ENCODE measurements at regions not wholly inside any gene's neighbourhood (a gene's known extent, or its start where the extent isn't known, plus 50 kb on each side); places are given as distances from the start of the nearest gene placed in this dataset.

DNA sequence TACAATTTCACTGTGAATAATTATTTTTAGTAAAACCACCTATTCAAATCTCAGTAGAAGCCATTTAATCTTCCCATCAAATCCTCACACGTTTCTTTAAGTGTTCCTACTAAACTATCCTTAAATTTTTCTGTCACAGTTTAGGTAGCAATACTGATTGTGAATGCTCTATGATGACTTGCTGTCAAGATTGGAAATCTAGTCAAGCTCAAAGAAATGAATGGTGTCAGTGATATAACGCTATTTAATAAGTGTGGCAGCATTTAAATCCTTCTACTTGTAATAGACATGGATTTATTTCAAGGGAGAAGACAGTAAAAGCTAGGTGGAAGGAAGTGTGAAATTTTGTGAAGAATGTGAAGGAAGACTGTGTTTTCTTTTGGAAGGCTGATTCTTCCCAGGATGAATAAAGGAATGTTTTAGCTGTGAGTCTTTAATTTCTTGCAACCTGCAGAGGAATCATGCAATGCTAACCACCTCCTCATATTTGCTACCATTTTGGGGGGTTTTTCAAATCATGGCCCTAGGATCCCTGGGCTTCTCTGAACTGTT lies 936.7 kb upstream of the NEGR1 start:
- 80% methylated on average over 1 of the region's 2 CpGs for WGBS (ENCODE audit: insufficient coverage)
- Histone ChIP-seq H3K4me3 (replicated peaks in 1 of 3; ENCODE audit: low read depth in 2 of 3, low read length in 3 of 3) (no peak overlapping the region), H4K20me1 (ENCODE audit: insufficient read depth, low read length) (no peaks in the 10 kb centered on the region), H3K36me3 (replicated peaks in 1 of 2; ENCODE audit: control insufficient read depth in 1 of 2, insufficient read depth in 2 of 2, low read length in 2 of 2) (no peaks in the 10 kb centered on the region), H3K27me3 (ENCODE audit: control insufficient read depth in 2 of 2, insufficient read depth in 2 of 2, low read length in 2 of 2) (no peaks in the 10 kb centered on the region), H3K4me1 (ENCODE audit: control insufficient read depth in 1 of 2, insufficient read depth in 2 of 2, low read length in 2 of 2) (no peaks in the 10 kb centered on the region), H2AFZ (ENCODE audit: insufficient read depth, low read depth, low read length, poor library complexity, severe bottlenecking) (no peak overlapping the region), H3K9ac (ENCODE audit: insufficient read depth, low read length, poor library complexity, severe bottlenecking) (no peak overlapping the region), H3K79me2 (ENCODE audit: insufficient read depth, low read length) (no peaks in the 10 kb centered on the region), H3K9me3 (replicated peaks in 1 of 2; ENCODE audit: control insufficient read depth in 1 of 2, insufficient read depth in 1 of 2, low read length in 2 of 2) (peaks cover 19 to 23% of the 10 kb centered on the region in 2 donors), H3K4me2 (replicated peaks; ENCODE audit: extremely low read depth, low read length, poor library complexity, severe bottlenecking) (no peak overlapping the region), H3K27ac (ENCODE audit: low read depth in 1 of 2, low read length in 2 of 2) (no peak overlapping the region)
- Mint-ChIP-seq H3K4me1 (no peaks in the 10 kb centered on the region), H3K27me3 (ENCODE audit: low read depth in 3 of 3) (no peaks in the 10 kb centered on the region), H3K36me3 (no peaks in the 10 kb centered on the region), H3K4me3 (no peak overlapping the region), H3K9me3 (peaks cover 2 to 28% (median 12%) of the 10 kb centered on the region in 7 donors), H3K27ac (no peak overlapping the region)
- TF ChIP-seq, protein P1, sequence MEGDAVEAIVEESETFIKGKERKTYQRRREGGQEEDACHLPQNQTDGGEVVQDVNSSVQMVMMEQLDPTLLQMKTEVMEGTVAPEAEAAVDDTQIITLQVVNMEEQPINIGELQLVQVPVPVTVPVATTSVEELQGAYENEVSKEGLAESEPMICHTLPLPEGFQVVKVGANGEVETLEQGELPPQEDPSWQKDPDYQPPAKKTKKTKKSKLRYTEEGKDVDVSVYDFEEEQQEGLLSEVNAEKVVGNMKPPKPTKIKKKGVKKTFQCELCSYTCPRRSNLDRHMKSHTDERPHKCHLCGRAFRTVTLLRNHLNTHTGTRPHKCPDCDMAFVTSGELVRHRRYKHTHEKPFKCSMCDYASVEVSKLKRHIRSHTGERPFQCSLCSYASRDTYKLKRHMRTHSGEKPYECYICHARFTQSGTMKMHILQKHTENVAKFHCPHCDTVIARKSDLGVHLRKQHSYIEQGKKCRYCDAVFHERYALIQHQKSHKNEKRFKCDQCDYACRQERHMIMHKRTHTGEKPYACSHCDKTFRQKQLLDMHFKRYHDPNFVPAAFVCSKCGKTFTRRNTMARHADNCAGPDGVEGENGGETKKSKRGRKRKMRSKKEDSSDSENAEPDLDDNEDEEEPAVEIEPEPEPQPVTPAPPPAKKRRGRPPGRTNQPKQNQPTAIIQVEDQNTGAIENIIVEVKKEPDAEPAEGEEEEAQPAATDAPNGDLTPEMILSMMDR (IDR thresholded peaks at IDR 0.05), result no peak
- intact Hi-C loops (cut with micrococcal nuclease), result no loop called here
- no peak for DNase-seq

GRCh38 chr1:73205294-73205973 lies 923.1 kb upstream of the NEGR1 start:
- Histone ChIP-seq H3K79me2 (ENCODE audit: insufficient read depth, low read length) (no peaks in the 10 kb centered on the region), H3K9me3 (replicated peaks in 1 of 2; ENCODE audit: control insufficient read depth in 1 of 2, insufficient read depth in 1 of 2, low read length in 2 of 2) (peaks cover 6 to 10% of the 10 kb centered on the region in 2 donors)

More at GRCh38 chr1:73205294-73205973, 923.1 kb upstream of the NEGR1 start:
- peaks cover 0 to 2% (median 1%) of the 10 kb centered on the region in 3 donors for H3K27me3 Mint-ChIP-seq (ENCODE audit: low read depth in 3 of 3)
- no peaks in the 10 kb centered on the region for H3K4me1 ChIP-seq (ENCODE audit: control insufficient read depth in 1 of 2, insufficient read depth in 2 of 2, low read length in 2 of 2)
- no peak overlapping the region for H3K4me3 Mint-ChIP-seq
- H3K36me3 Mint-ChIP-seq, result no peaks in the 10 kb centered on the region
- DNase-seq, result no peak
- no peak overlapping the region for H3K4me2 ChIP-seq (replicated peaks; ENCODE audit: extremely low read depth, low read length, poor library complexity, severe bottlenecking)
- no peaks in the 10 kb centered on the region for H3K36me3 ChIP-seq (replicated peaks in 1 of 2; ENCODE audit: control insufficient read depth in 1 of 2, insufficient read depth in 2 of 2, low read length in 2 of 2)
- no peak overlapping the region for H3K27ac Mint-ChIP-seq
- intact Hi-C loops (cut with micrococcal nuclease), result no loop called here
- no peaks in the 10 kb centered on the region for H3K27me3 ChIP-seq (ENCODE audit: control insufficient read depth in 2 of 2, insufficient read depth in 2 of 2, low read length in 2 of 2)
- no peaks in the 10 kb centered on the region for H3K4me1 Mint-ChIP-seq
- WGBS (ENCODE audit: insufficient coverage), result 58% methylated on average over 4 of the region's 5 CpGs
- no peak overlapping the region for H3K9ac ChIP-seq (ENCODE audit: insufficient read depth, low read length, poor library complexity, severe bottlenecking)
- no peak overlapping the region for H3K4me3 ChIP-seq (replicated peaks in 1 of 3; ENCODE audit: low read depth in 2 of 3, low read length in 3 of 3)
- H2AFZ ChIP-seq (ENCODE audit: insufficient read depth, low read depth, low read length, poor library complexity, severe bottlenecking), result no peak overlapping the region
- no peak overlapping the region for H3K27ac ChIP-seq (ENCODE audit: low read depth in 1 of 2, low read length in 2 of 2)
- TF ChIP-seq, protein P1 (IDR thresholded peaks at IDR 0.05), result no peak
- H4K20me1 ChIP-seq (ENCODE audit: insufficient read depth, low read length), result no peaks in the 10 kb centered on the region
- H3K9me3 Mint-ChIP-seq, result peaks cover under 1 to 9% (median 5%) of the 10 kb centered on the region in 7 donors
